H1 (cell line): ENCODE measurements at regions not wholly inside any gene's neighbourhood (a gene's known extent, or its start where the extent isn't known, plus 50 kb on each side); places are given as distances from the start of the nearest gene placed in this dataset.

Source experiments
- EGR1 ChIP-seq: IDR thresholded peaks from 2 replicates; pipeline ENCODE4 v1.6.1; 2011; ENCODE audit warnings: low read depth, low read length, borderline replicate concordance
- GTF2F1 ChIP-seq: IDR thresholded peaks from 2 replicates; pipeline ENCODE4 v1.6.1; 2012; ENCODE audit warnings: low read depth, low read length, improper control_type of control experiment, borderline replicate concordance
- HDAC2 ChIP-seq, 2 experiments: fragments of 300-600 bp in 1 of 2; sonication (generic) in 1 of 2; IDR thresholded peaks; 2 replicates each; pipeline ENCODE4 v1.6.1; 2011 to 2012; ENCODE audit warnings: low read depth in 2 of 2, low read length in 2 of 2, mild to moderate bottlenecking in 2 of 2, moderate library complexity in 2 of 2, borderline replicate concordance in 1 of 2, inconsistent platforms in 1 of 2
- KDM4A ChIP-seq: IDR thresholded peaks from one replicate; pipeline ENCODE4 v1.7.1; 2012; ENCODE audit warnings: low read depth, mild to moderate bottlenecking, moderate library complexity, low read length, inconsistent platforms; ENCODE audit not compliant: severe bottlenecking
- POLR2A ChIP-seq, 2 experiments: IDR thresholded peaks; 1 replicate in 1 of 2; 2 replicates in 1 of 2; pipeline ENCODE4 v1.6.1; 2011; ENCODE audit warnings: low read depth in 2 of 2, low read length in 2 of 2, mild to moderate bottlenecking in 2 of 2; ENCODE audit errors: control extremely low read depth in 1 of 2
- TAF7 ChIP-seq: optimal IDR thresholded peaks from 2 replicates; pipeline ENCODE3; 2011; ENCODE audit warnings: low read depth, mild to moderate bottlenecking, inconsistent platforms, low read length, moderate library complexity, borderline replicate concordance
- TF ChIP-seq, protein P1 (sequence below): fragments of 300-600 bp; sonication (generic); IDR thresholded peaks from 2 replicates; pipeline ENCODE4 v1.7.1; 2012; ENCODE audit warnings: low read length, moderate library complexity, mild to moderate bottlenecking, inconsistent platforms; ENCODE audit not compliant: insufficient replicate concordance
- TF ChIP-seq, protein P2 (sequence below), 3 experiments: IDR thresholded peaks; 1 replicate in 2 of 3; 2 replicates in 1 of 3; pipeline versions ENCODE4 v1.5.1 to v1.6.1; 2011; ENCODE audit warnings: low read length in 3 of 3, mild to moderate bottlenecking in 3 of 3, inconsistent platforms in 2 of 3, low read depth in 1 of 3, moderate library complexity in 1 of 3; ENCODE audit not compliant: insufficient read depth in 1 of 3; ENCODE audit errors: control extremely low read depth in 1 of 3

DNA sequence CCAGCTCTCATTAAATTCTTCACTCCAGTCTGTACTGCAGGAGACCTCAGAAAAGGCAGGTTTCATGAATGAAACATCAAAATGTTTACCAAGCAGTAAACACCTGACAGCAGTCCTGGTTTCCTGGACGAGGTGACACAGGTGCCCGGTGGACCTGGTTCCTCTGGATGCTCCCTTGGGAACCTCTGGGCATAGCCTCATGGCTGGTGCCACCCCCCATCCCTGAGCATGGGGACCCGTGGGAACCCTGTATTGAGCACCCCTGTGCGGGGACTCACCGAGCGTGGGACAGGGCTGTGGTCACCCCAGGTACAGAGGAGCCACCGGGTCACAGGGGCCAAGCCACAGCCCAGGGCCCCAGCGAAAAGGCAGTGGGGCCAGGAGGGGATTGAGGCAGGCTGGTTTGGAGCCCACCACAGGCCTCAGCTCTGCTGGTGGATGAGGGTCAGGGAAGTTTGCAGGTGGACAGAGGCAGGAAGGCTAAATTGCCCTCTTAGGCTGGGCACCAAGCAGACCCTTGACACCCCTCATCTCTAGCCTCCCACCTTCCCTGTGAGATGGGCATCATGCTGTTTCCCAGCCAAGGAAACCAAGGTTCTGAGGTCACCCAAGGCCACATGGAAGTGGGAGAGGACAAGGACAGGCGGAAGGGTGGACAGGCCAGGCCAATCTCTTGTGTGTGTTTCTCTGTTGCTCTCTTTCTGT lies 158.4 kb downstream of the PTPRU start (continued):
- TF ChIP-seq, protein P1, sequence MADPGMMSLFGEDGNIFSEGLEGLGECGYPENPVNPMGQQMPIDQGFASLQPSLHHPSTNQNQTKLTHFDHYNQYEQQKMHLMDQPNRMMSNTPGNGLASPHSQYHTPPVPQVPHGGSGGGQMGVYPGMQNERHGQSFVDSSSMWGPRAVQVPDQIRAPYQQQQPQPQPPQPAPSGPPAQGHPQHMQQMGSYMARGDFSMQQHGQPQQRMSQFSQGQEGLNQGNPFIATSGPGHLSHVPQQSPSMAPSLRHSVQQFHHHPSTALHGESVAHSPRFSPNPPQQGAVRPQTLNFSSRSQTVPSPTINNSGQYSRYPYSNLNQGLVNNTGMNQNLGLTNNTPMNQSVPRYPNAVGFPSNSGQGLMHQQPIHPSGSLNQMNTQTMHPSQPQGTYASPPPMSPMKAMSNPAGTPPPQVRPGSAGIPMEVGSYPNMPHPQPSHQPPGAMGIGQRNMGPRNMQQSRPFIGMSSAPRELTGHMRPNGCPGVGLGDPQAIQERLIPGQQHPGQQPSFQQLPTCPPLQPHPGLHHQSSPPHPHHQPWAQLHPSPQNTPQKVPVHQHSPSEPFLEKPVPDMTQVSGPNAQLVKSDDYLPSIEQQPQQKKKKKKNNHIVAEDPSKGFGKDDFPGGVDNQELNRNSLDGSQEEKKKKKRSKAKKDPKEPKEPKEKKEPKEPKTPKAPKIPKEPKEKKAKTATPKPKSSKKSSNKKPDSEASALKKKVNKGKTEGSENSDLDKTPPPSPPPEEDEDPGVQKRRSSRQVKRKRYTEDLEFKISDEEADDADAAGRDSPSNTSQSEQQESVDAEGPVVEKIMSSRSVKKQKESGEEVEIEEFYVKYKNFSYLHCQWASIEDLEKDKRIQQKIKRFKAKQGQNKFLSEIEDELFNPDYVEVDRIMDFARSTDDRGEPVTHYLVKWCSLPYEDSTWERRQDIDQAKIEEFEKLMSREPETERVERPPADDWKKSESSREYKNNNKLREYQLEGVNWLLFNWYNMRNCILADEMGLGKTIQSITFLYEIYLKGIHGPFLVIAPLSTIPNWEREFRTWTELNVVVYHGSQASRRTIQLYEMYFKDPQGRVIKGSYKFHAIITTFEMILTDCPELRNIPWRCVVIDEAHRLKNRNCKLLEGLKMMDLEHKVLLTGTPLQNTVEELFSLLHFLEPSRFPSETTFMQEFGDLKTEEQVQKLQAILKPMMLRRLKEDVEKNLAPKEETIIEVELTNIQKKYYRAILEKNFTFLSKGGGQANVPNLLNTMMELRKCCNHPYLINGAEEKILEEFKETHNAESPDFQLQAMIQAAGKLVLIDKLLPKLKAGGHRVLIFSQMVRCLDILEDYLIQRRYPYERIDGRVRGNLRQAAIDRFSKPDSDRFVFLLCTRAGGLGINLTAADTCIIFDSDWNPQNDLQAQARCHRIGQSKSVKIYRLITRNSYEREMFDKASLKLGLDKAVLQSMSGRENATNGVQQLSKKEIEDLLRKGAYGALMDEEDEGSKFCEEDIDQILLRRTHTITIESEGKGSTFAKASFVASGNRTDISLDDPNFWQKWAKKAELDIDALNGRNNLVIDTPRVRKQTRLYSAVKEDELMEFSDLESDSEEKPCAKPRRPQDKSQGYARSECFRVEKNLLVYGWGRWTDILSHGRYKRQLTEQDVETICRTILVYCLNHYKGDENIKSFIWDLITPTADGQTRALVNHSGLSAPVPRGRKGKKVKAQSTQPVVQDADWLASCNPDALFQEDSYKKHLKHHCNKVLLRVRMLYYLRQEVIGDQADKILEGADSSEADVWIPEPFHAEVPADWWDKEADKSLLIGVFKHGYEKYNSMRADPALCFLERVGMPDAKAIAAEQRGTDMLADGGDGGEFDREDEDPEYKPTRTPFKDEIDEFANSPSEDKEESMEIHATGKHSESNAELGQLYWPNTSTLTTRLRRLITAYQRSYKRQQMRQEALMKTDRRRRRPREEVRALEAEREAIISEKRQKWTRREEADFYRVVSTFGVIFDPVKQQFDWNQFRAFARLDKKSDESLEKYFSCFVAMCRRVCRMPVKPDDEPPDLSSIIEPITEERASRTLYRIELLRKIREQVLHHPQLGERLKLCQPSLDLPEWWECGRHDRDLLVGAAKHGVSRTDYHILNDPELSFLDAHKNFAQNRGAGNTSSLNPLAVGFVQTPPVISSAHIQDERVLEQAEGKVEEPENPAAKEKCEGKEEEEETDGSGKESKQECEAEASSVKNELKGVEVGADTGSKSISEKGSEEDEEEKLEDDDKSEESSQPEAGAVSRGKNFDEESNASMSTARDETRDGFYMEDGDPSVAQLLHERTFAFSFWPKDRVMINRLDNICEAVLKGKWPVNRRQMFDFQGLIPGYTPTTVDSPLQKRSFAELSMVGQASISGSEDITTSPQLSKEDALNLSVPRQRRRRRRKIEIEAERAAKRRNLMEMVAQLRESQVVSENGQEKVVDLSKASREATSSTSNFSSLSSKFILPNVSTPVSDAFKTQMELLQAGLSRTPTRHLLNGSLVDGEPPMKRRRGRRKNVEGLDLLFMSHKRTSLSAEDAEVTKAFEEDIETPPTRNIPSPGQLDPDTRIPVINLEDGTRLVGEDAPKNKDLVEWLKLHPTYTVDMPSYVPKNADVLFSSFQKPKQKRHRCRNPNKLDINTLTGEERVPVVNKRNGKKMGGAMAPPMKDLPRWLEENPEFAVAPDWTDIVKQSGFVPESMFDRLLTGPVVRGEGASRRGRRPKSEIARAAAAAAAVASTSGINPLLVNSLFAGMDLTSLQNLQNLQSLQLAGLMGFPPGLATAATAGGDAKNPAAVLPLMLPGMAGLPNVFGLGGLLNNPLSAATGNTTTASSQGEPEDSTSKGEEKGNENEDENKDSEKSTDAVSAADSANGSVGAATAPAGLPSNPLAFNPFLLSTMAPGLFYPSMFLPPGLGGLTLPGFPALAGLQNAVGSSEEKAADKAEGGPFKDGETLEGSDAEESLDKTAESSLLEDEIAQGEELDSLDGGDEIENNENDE: no peak
- TF ChIP-seq EGR1 (no peak), GTF2F1 (no peak), POLR2A (IDR thresholded peaks at IDR 0.05; ENCODE audit: control extremely low read depth in 1 of 2, low read depth in 2 of 2, low read length in 2 of 2) (no peak), KDM4A (no peak), HDAC2 (IDR thresholded peaks at IDR 0.05; ENCODE audit: borderline replicate concordance in 1 of 2, low read depth in 2 of 2, low read length in 2 of 2) (no peak), TAF7 (no peak)
- TF ChIP-seq, protein P2, sequence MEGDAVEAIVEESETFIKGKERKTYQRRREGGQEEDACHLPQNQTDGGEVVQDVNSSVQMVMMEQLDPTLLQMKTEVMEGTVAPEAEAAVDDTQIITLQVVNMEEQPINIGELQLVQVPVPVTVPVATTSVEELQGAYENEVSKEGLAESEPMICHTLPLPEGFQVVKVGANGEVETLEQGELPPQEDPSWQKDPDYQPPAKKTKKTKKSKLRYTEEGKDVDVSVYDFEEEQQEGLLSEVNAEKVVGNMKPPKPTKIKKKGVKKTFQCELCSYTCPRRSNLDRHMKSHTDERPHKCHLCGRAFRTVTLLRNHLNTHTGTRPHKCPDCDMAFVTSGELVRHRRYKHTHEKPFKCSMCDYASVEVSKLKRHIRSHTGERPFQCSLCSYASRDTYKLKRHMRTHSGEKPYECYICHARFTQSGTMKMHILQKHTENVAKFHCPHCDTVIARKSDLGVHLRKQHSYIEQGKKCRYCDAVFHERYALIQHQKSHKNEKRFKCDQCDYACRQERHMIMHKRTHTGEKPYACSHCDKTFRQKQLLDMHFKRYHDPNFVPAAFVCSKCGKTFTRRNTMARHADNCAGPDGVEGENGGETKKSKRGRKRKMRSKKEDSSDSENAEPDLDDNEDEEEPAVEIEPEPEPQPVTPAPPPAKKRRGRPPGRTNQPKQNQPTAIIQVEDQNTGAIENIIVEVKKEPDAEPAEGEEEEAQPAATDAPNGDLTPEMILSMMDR (IDR thresholded peaks at IDR 0.05; ENCODE audit: control extremely low read depth in 1 of 3, insufficient read depth in 1 of 3, low read depth in 1 of 3, low read length in 3 of 3): no peak
